H9 (cell line): ENCODE measurements at regions not wholly inside any gene's neighbourhood (a gene's known extent, or its start where the extent isn't known, plus 50 kb on each side); places are given as distances from the start of the nearest gene placed in this dataset.

ENCODE experiments used
- DNase-seq: peaks from one replicate; pipeline ENCODE4 v3.0.0-alpha.2; 2017
- H2AFZ ChIP-seq: one replicate; pipeline ENCODE4 v1.6.1; 2013; ENCODE audit warnings: mild to moderate bottlenecking, low read length, control low read depth, moderate library complexity
- H2AK5ac ChIP-seq: 2 replicates; pipeline ENCODE4 v1.6.1; 2013; ENCODE audit warnings: low read length, control low read depth, mixed read lengths; ENCODE audit not compliant: insufficient read length
- H2BK120ac ChIP-seq: one replicate; pipeline ENCODE4 v1.6.1; 2013; ENCODE audit warnings: low read depth, mild to moderate bottlenecking, low read length, control low read depth, inconsistent platforms; ENCODE audit not compliant: poor library complexity, severe bottlenecking
- H2BK12ac ChIP-seq: 2 replicates; pipeline ENCODE4 v1.6.1; 2013; ENCODE audit warnings: low read length, control low read depth, mixed read lengths, low read depth; ENCODE audit not compliant: insufficient read length
- H2BK15ac ChIP-seq: 2 replicates; pipeline ENCODE4 v1.6.1; 2013; ENCODE audit warnings: low read depth, low read length, control low read depth
- H2BK20ac ChIP-seq: one replicate; pipeline ENCODE4 v1.6.1; 2013; ENCODE audit warnings: low read depth, mild to moderate bottlenecking, low read length, control low read depth, inconsistent platforms; ENCODE audit not compliant: poor library complexity, severe bottlenecking
- H2BK5ac ChIP-seq: 2 replicates; pipeline ENCODE4 v1.6.1; 2013; ENCODE audit warnings: low read length, control low read depth, mixed read lengths; ENCODE audit not compliant: insufficient read length
- H3K14ac ChIP-seq: 2 replicates; pipeline ENCODE4 v1.6.1; 2013; ENCODE audit warnings: low read length, control low read depth; ENCODE audit not compliant: insufficient read depth
- H3K18ac ChIP-seq: 2 replicates; pipeline ENCODE4 v1.6.1; 2013; ENCODE audit warnings: low read depth, mild to moderate bottlenecking, mixed read lengths, low read length, control low read depth; ENCODE audit not compliant: insufficient read length
- H3K23ac ChIP-seq: 2 replicates; pipeline ENCODE4 v1.6.1; 2013; ENCODE audit warnings: low read length, control low read depth, mixed read lengths, low read depth; ENCODE audit not compliant: insufficient read length
- H3K23me2 ChIP-seq: 2 replicates; pipeline ENCODE4 v1.6.1; 2013; ENCODE audit warnings: low read depth, mild to moderate bottlenecking, mixed read lengths, low read length, control low read depth; ENCODE audit not compliant: insufficient read length, poor library complexity, severe bottlenecking
- H3K27ac ChIP-seq: 2 replicates; pipeline ENCODE4 v1.5.1; 2013; ENCODE audit warnings: low read length, control low read depth, mixed read lengths, low read depth; ENCODE audit not compliant: insufficient read length
- H3K27me3 ChIP-seq: 2 replicates; pipeline ENCODE4 v1.6.1; 2013; ENCODE audit warnings: low read length, control low read depth, inconsistent platforms; ENCODE audit not compliant: insufficient read depth
- H3K4ac ChIP-seq: 2 replicates; pipeline ENCODE4 v1.6.1; 2013; ENCODE audit warnings: low read depth, mild to moderate bottlenecking, control low read depth, inconsistent platforms, low read length, moderate library complexity
- H3K4me1 ChIP-seq: 2 replicates; pipeline ENCODE4 v1.6.1; 2013; ENCODE audit warnings: low read length, control low read depth, inconsistent platforms; ENCODE audit not compliant: insufficient read depth
- H3K4me2 ChIP-seq: 2 replicates; pipeline ENCODE4 v1.6.1; 2013; ENCODE audit warnings: low read length, control low read depth, mixed read lengths; ENCODE audit not compliant: insufficient read length, insufficient read depth
- H3K56ac ChIP-seq: 2 replicates; pipeline ENCODE4 v1.6.1; 2013; ENCODE audit warnings: low read depth, mild to moderate bottlenecking, mixed read lengths, low read length, control low read depth; ENCODE audit not compliant: insufficient read length
- H3K79me1 ChIP-seq: 2 replicates; pipeline ENCODE4 v1.6.1; 2013; ENCODE audit warnings: low read depth, mild to moderate bottlenecking, moderate library complexity, low read length, control low read depth, inconsistent platforms; ENCODE audit not compliant: insufficient read depth, poor library complexity, severe bottlenecking
- H3K79me2 ChIP-seq: 2 replicates; pipeline ENCODE4 v1.6.1; 2013; ENCODE audit warnings: low read length, control low read depth, inconsistent platforms; ENCODE audit not compliant: insufficient read depth
- H3K9ac ChIP-seq: 2 replicates; pipeline ENCODE4 v1.6.1; 2013; ENCODE audit warnings: low read length, control low read depth, mixed read lengths; ENCODE audit not compliant: insufficient read length; ENCODE audit errors: extremely low read depth
- H3K9me3 ChIP-seq: one replicate; pipeline ENCODE4 v1.6.1; 2013; ENCODE audit warnings: low read depth, low read length, inconsistent platforms; ENCODE audit not compliant: control insufficient read depth
- H3T11ph ChIP-seq: one replicate; pipeline ENCODE4 v1.6.1; 2013; ENCODE audit warnings: mild to moderate bottlenecking, low read length, control low read depth, inconsistent platforms
- H4K20me1 ChIP-seq: one replicate; pipeline ENCODE4 v1.6.1; 2013; ENCODE audit not compliant: control insufficient read depth, insufficient read length, insufficient read depth
- H4K5ac ChIP-seq: 2 replicates; pipeline ENCODE4 v1.6.1; 2013; ENCODE audit warnings: low read depth, mild to moderate bottlenecking, mixed read lengths, low read length, control low read depth; ENCODE audit not compliant: insufficient read length
- H4K8ac ChIP-seq: replicated peaks from 2 replicates; pipeline ENCODE4 v1.6.1; 2013; ENCODE audit warnings: low read length, control low read depth, mixed read lengths, low read depth; ENCODE audit not compliant: insufficient read length
- H4K91ac ChIP-seq: 2 replicates; pipeline ENCODE4 v1.6.1; 2013; ENCODE audit warnings: low read depth, mild to moderate bottlenecking, moderate library complexity, mixed read lengths, low read length, control low read depth; ENCODE audit not compliant: insufficient read length
- H3K27ac Mint-ChIP-seq, 3 experiments: 2 replicates in 2 of 3; 3 replicates in 1 of 3; pipeline ENCODE4 v1.8.0; 2020 to 2021; ENCODE audit warnings: mixed read lengths in 3 of 3, mild to moderate bottlenecking in 1 of 3, moderate library complexity in 1 of 3
- H3K27me3 Mint-ChIP-seq: 2 replicates; pipeline ENCODE4 v1.8.0; 2021; ENCODE audit warnings: low read depth, mild to moderate bottlenecking, moderate library complexity, mixed read lengths
- H3K36me3 Mint-ChIP-seq, 3 experiments: 2 replicates in 2 of 3; 3 replicates in 1 of 3; pipeline ENCODE4 v1.8.0; 2020 to 2021; ENCODE audit warnings: low read depth in 3 of 3, mixed read lengths in 3 of 3; ENCODE audit not compliant: insufficient read depth in 1 of 3
- H3K4me1 Mint-ChIP-seq, 2 experiments: 2 replicates each; pipeline ENCODE4 v1.8.0; 2020; ENCODE audit warnings: mixed read lengths in 2 of 2
- H3K4me3 Mint-ChIP-seq, 2 experiments: 2 replicates in 1 of 2; 3 replicates in 1 of 2; pipeline ENCODE4 v1.8.0; 2020 to 2021; ENCODE audit warnings: mild to moderate bottlenecking in 2 of 2, mixed read lengths in 2 of 2, moderate library complexity in 1 of 2
- H3K9me3 Mint-ChIP-seq, 2 experiments: 2 replicates in 1 of 2; 3 replicates in 1 of 2; pipeline ENCODE4 v1.8.0; 2020; ENCODE audit warnings: mild to moderate bottlenecking in 2 of 2, mixed read lengths in 2 of 2, moderate library complexity in 1 of 2
- CTCF ChIP-seq: fragments of 200-600 bp; sonication (generic); conservative IDR thresholded peaks from 3 replicates; pipeline ENCODE4 v1.8.0; 2021; ENCODE audit warnings: antibody characterized with exemption, mild to moderate bottlenecking
- WGBS: extraction: QIAGEN DNeasy Blood & Tissue Kit; methylation state at CpG from one replicate; pipeline ENCODE4 v1.1.7; 2013; ENCODE audit warnings: missing lambda C conversion rate, low lambda C conversion rate, mixed read lengths; ENCODE audit not compliant: insufficient read length; ENCODE audit errors: extremely low coverage; 5-methylcytosine and 5-hydroxymethylcytosine counted together

GRCh38 chr14:51518280-51518679 is 133.4 kb upstream of the FRMD6 start:
- Histone ChIP-seq H3K79me1 (no peaks in the 10 kb centered on the region), H3K27ac (no peak overlapping the region), H3K23me2 (no peaks in the 10 kb centered on the region), H3T11ph (no peak overlapping the region), H2BK20ac (no peak overlapping the region), H4K91ac (no peak overlapping the region), H3K9me3 (no peaks in the 10 kb centered on the region), H3K23ac (no peak overlapping the region), H3K27me3 (no peaks in the 10 kb centered on the region), H2AFZ (no peak overlapping the region), H4K5ac (no peak overlapping the region), H3K56ac (no peak overlapping the region), H3K4me1 (0 out of 2 replicates have a peak, but pooled peaks cover 3% of the 10 kb centered on the region), H2AK5ac (no peak overlapping the region), H3K18ac (no peak overlapping the region), H3K9ac (no peak overlapping the region), H3K4me2 (no peak overlapping the region), H3K79me2 (no peaks in the 10 kb centered on the region), H2BK15ac (no peak overlapping the region), H2BK120ac (no peak overlapping the region), H4K20me1 (no peaks in the 10 kb centered on the region), H2BK5ac (no peak overlapping the region), H4K8ac (no peak overlapping the region), H2BK12ac (no peak overlapping the region), H3K4ac (no peak overlapping the region), H3K14ac (no peak overlapping the region)
- no CpG with 5 or more reads among the region's 3 CpGs for WGBS
- Mint-ChIP-seq H3K4me1 (peaks cover 16 to 22% of the 10 kb centered on the region in 2 experiments), H3K4me3 (no peak overlapping the region), H3K27ac (no peak overlapping the region), H3K27me3 (no peaks in the 10 kb centered on the region), H3K9me3 (no peaks in the 10 kb centered on the region), H3K36me3 (no peaks in the 10 kb centered on the region)
- no peak for TF ChIP-seq CTCF
- no peak for DNase-seq
